A204.1 (cell line): ENCODE measurements at regions not wholly inside any gene's neighbourhood (a gene's known extent, or its start where the extent isn't known, plus 50 kb on each side); places are given as distances from the start of the nearest gene placed in this dataset.
"Not testable (repeated sequence)": the region's sequence is repeated elsewhere in the genome, so short reads cannot be mapped to it uniquely, and the experiment has no call there.

Source experiments
- FAIRE-seq: peaks from 2 replicates; lab custom pipeline; 2012; peaks lifted over from hg19 to GRCh38; lab: Jason Lieb, UNC

DNA sequence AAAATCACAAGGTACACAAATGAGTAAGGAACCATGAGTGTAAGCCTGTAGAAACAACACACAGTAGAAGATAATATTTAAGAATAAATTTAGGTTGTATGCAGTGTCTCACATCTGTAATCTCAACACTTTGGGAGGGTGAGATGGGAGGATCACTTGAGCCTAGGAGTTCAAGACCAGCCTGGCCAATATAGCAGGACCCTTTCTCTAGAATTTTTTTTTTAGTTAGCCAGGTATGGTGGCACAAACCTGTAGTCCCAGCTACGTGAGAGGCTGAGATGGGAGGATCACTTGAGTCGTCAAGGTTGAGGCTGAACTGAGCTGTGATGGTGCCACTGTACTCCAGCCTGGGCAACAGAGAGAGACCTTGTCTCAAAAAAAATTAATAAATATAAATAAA, 401.2 kb upstream of the RORB start:
- FAIRE-seq: no peak

DNA sequence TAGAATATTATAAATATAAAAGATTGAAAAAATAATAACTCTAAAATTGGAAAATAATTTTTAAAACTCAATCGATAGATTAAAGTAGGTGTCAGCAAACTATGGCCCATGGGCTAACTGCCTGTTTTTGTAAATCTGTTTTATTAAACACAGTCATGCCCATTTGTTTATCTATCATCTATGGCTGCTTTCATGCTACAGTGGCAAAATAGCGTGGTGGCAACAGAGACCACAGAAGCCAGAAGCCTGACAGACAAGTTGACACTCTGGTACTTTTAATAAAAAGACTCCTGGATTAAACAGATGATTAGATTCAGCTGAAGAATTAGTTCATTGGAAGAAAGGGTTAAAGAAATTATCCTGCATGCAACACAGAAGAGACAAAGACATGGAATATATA, 400.7 kb upstream of the RORB start:
- FAIRE-seq: no peak

DNA sequence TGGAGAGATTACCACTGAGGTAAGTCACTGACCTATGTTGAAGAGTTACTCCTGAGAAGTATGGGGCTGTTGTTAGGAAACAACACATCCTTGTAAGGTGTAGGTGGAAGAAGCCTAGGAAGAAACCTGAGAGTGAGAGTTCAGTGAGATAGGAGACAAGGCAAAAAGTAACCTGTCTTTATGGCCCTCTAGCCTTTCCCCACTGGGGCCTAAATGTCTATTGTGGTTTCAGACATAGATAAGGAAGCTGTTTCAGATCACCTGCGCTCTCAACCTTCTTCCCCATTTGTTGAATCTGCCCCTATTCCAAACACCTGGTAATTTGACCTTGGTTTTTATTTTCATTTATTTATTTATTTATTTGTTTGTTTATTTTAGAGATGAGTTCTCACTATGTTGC, 397.1 kb upstream of the RORB start:
- FAIRE-seq: no peak

DNA sequence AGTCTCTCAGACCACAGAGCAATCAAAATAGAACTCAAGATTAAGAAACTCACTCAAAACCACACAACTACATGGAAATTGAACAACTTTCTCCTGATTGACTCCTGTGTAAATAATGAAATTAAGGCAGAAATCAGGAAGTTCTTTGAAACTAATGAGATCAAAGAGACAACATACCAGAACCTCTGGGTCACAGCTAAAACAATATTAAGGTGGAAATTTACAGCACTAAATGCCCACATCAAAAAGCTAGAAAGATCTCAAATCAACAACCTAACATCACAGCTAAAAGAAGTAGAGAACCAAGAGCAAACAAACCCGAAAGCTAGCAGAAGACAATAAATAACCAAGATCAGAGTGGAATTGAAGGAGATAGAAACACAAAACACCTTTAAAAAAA, 395.0 kb upstream of the RORB start:
- not testable (repeated sequence) for FAIRE-seq

DNA sequence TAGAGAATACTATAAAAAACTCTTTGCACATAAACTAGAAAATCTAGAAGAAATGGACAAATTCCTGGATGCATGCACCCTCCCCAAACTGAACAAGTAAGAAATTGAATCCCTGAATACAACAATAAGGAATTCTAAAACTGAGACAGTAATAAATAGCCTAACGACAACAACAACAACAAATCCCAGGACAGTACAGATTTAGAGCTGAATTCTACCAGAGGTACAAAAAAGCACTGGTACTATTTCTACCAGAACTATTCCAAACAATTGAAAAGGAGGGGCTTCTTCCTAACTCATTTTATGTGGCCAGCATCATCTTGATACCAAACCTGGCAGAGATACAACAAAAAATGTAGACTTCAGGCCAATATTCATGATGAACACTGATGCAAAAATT, 394.4 kb upstream of the RORB start:
- FAIRE-seq: no peak

DNA sequence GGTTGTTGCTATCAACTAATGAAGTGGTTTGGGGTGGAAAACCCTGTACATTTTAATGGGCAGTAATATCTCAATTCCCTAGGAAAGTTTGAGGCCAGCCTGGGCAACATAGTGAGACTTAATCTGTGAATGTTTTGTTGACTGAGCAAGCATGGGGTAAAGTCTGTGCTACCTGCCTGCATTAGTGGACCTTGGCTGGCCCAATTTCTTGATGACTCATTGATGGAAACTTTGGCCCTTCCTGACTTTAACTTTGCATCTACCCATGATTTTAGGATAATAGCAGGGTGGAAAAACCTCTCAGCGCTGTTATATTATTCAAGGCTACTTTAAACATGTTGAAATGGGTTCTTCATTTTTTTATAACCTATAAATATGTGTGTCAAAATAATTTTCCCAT, 389.4 kb upstream of the RORB start:
- FAIRE-seq: no peak

DNA sequence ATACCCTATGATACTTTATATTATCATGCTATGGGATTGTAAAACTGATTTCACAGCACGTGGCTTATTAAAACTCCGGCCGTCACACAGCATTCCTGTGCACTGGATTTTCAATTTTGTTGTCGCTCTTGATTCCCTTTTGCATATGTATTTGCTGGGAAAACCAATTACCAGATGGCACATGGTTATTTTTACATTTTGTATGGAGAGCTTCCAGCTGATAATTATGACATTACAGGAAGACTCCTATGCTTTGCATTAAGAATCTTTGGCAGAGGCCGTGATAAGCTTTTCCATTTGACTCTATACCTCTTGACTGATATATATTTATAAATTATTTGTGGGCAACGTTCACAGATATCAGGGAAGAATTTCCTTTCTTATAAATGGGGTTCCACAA, 381.2 kb upstream of the RORB start:
- FAIRE-seq: no peak

DNA sequence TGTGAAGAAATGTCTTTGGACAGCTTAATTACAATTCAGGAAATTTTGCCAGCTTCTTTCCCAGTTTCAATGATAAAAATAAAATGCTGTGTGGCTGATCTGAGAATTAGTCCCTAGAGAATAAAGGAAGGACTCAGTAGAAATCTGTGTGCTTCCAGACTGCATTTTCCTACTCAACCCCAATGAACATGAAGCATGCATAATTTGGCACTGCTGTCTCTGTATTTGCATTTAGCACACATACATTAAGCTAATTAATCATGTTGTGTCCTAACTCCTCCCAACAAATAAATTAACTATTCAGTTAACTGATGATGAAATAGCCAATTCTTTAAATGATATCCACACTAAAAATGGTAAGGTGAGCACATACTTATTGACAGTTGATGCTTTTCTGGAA, 380.0 kb upstream of the RORB start:
- FAIRE-seq: no peak

DNA sequence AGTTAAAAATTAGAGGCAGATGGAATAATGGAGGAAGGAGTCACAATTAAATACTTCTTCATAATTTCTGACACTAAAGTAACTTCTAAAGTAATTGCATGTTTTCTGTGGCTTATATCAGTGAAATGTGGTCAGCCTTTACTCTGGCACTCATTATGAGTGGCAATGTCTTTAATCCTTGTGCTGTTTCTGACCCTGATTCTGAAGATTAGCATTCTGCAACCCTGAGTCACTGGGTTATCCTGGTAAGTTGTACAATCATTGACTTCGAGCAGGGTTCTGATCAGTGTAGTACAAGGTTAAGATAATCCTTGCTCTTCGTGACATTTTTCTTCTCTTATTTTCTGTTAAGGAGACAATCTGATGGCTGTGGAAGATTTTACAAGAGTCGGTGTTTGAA, 379.4 kb upstream of the RORB start:
- no peak for FAIRE-seq

DNA sequence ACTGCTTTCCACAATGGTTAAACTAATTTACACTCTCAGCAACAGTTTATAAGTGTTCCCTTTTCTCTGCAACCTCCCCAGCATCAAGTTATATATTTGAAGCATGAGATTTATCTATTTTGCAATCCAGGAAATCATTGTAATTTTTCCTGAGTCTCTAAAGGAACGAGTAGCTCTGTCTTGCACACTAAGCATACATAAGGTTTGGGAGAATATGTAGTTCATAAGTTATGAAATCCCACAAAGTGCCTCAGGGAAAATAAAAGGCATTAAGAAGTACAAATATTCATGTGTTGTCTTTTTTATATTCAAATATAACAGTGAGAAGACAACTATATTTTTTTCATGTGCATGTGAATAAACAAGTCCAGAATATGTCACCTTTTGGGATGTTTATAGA, 377.1 kb upstream of the RORB start:
- no peak for FAIRE-seq

DNA sequence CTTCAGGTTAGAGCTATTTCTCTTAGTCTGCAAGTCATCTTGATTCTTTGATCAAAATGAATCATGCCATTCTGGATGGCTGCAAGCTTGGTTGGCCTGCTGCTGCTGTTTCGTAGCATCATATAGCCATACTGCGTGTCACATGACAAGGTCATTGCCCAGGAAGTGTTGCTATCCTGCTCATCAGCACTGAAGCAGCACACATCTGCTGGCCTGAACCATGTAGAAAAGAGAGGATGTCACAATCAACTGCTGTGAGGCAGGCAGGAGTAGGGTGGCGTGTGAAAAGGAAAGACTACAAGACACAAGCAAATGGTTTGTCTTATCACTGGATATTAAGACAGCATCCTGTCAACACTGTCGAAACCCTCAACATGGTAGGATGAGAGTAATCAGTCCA, 376.7 kb upstream of the RORB start:
- FAIRE-seq: no peak

DNA sequence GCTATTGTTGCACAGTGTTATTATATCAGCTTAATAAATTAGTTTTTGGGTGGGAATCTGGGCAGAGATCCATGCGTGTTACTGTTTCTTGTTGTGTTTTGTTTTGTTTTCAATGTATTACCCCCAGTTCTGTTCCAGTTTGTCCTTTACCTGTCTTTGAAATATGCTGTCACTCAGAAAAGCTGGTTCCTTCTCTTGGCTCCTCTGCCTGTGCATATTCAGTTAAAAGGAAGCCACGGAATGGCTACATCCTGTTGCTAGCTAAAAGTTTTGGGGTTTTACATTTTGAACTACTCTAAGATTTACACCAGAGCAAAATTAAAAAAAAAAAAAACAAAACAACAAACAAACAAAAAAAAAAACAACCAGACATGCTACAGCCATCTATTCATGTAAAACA, 374.9 kb upstream of the RORB start:
- FAIRE-seq: no peak

DNA sequence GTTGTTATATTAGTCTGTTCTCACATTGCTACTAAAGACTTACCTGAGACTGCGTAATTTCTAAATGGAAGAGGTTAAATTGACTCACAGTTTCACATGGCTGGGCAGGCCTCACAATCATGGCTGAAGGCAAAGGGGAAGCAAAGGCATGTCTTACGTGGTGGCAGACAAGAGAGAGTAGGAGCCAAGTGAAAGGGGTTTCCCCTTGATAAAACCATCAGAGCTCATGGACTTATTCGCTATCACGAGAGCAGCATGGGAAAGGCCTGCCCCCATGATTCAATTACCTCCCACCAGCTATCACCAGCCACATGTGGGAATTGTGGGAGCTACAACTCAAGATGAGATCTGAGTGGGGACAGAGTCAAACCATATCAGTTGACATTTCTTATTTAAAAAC, 374.5 kb upstream of the RORB start:
- no peak for FAIRE-seq

DNA sequence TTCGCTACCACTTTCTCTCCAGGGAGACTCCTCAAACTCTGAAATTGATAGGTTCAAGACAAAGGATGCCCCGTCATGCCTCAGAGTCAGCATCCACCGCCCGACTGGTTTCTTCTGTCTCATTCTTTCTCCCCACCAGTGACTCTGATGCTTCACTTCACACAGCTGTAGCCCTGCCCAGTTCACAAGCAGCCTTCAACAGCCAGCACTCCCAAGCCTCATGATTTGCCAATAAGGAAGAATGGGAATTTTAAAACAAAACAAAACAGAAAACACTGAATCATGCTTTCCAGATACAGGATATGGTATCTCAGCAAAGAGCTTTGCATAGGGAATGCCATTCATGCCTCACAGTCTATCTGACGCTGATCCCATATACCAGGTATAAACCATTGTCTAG, 371.2 kb upstream of the RORB start:
- no peak for FAIRE-seq

DNA sequence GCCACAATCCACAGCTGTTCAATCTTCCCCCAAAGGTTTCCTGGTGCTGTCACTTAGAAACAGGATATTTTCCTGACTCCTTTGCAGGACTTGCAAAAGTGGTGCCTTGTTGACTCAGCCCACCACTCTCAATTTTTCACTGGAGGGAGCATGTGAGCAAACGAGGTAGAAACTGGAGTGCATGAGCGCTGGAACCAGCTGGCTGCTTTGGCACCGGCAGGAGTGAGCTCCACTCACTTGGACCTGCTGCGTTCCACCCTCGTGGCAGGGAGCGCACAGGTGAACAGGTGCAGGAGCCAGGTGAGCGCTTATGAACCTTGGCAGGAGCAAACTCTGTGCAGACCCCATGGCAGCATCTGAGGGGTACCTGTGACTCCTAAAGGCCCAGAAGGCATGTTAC, 364.1 kb upstream of the RORB start:
- no peak for FAIRE-seq

DNA sequence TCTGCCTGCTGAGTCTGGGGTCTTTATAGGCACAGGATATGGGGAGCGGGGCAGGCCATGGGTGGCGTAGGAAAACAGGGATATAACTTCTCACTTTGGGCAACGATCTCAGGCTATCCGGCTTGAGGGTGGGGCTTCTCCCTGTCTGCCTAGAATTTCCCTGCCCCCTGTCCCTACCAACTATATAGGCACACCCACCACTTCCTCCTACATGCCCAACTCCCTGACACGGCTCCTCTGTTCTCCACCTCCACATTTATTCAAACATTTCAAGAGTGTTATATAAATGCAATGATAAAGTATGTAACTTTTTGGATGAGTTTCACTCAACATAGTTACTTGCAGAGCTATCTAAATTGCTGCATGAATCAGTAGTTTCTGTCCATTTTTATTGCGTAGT, 363.2 kb upstream of the RORB start:
- FAIRE-seq: no peak

DNA sequence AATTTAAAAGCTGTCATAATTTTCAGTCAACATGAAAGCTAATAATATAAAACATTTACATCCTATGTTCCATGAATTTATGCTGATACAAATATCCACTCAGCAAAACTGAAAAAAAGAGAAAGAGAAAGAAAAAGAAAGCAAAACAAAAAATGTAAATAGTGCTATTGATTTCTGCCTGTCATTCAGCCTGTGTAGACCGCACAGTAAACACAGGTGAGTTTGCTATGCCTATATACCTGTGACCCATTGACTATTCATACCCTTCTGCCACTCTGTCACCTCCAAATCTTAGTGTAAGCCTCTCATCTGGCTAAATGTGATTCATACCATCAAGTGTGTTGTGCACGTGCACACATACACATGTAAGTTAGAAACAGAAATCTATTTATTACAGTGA, 359.0 kb upstream of the RORB start:
- FAIRE-seq: no peak

DNA sequence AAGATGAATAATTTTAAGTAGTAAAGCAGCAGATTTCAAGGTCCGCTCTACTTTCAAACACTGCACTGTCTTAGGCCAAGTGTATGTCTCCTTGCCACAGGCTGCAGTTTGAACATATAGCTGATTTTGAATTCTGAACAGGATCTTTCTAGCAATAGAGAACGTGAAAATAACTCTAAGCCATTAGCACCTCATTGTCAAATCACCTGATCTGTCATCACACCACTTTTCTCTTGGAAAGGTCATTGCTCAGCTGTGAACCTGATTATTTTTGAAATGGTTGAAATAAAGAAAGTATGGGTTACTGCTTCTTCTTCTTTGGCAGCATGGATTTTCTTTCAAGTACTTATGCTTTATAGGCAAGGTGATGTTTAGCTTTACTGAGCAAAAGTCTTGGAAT, 357.0 kb upstream of the RORB start:
- FAIRE-seq: no peak

DNA sequence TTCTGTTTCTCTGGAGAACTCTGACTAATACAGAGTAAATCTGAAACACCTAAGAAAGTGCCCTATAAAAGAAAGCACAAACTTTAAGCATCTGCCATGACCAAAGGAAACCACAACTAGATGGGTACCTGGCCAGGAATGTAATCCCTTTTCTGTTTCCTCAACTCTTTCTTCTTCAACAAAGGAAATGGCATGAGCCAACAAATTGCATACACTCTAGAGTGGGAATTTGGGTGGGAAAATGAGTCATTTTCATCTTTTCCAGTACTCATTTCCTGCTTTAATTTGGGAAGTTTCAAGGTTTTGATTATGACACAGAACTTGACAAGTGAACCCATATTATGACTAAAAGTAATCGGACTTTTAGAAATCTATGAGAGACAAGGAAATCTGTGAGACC, 349.2 kb upstream of the RORB start:
- no peak for FAIRE-seq

DNA sequence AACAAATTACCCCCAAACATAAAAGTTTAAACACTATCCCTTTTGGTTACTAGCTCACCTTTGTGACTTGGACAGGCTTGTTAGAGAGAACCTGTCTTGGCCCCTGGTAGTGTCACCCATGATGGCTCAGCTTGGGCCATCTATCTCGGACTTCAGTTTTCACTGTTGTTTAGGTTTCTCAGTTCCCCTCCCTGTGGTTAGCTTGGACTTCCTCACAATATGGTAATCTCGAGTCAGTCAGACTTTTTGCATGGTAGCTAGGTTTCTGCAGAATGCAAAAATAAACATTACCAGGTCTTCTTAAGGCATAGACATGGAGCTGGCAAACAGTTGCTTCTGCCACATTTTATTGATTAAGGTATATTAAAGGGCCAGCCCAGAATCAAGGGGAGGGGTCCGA, 324.3 kb upstream of the RORB start:
- no peak for FAIRE-seq

DNA sequence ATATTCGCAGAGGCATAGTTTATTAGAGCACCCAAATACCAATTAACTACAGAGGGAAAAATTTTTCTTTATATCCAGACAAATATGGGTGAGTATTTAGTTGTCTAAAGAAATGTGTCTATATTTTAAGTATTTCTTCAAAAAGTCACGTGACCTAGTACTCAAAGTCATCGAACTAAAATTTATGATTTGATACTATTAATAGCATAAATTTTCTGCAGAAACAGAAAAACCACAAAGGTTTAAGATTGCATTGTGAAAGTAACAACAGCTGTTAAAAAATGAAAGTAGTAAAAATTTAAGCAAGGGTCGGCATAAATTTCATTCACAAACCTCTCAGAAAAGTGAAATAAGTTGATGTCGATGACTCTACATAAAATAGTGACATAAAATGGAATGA, 323.9 kb upstream of the RORB start:
- FAIRE-seq: no peak

DNA sequence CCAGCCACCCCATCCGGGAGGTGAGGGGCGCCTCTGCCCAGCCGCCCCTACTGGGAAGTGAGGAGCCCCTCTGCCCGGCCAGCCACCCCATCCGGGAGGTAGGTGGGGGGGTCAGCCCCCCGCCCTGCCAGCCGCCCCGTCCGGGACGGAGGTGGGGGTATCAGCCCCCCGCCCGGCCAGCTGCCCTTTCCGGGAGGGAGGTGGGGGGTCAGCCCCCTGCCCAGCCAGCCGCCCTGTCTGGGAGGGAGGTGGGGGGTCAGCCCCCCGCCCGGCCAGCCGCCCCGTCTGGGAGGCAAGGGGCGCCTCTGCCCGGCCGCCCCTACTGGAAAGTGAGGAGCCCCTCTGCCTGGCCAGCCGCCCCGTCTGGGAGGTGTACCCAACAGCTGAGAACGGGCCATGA, 299.4 kb upstream of the RORB start:
- FAIRE-seq: not testable (repeated sequence)

DNA sequence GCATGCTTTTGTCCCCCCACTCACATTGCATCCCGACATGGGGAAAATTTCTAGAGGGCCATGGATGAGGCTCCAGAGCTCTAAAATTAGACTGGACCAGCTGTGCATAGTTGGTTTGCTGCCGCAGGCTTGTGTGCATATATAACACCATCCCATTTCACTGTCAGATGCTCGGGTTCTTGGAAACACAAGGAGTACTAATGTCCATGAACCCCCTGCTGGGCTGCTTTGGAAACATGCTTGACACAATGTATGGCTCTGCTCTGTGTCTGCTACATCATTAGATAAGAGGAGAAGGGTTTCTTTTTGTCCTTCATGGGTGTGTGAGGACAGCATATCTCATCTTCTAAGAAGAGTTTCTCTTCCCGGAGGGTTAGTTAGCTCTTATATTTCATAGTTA, 292.1 kb upstream of the RORB start:
- no peak for FAIRE-seq

DNA sequence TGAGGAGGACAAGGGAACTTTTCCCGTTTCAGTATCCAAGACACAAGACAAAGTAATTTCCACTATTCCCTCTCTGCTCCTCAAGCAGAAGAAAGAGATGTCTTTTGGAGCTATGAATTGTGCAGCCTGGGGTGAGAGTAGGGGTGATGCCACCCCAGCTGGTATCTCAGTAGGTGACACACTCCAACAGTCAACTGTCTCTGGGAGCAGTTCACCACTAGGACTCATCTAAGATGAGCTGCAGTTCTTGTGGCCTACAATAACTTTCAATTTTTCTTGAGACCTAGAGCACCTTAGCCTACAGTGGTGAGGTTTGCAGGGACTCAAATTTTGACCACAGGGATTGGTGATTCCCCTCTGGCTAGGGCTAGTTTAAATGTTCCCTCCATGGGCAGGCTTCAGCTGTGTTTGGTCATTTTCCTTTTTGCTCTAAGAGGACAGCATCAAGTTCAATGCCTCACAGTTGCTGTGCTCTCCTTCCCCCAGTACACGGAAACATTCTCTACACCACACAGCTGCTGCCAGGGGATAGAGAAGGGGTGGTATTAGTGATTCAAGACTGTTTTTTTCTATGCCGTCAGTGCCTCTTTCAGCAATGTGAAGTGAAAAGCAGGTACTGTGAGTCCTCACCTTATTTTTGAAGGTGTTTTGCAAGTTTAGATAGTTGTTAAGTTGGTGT, 278.6 kb upstream of the RORB start:
- no peak for FAIRE-seq

DNA sequence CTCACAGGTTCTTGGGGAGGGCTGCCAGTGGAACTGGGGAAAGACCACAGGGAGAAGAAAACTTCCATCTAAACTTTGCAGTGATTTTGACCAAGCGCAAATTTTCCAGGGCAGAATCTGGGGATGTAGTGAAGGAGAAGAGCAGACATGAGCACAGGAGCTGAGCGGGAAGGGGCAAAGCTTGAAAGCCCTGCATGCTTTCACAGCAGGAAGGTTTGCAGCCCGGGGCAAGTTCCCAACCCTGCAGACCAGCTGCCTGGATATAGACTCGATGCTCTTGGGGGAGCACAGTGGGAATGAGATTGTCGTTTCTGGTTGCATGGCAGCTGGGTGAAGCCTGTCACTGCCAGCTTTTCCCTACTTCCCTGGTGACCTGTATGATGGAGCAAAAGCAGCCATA, 276.8 kb upstream of the RORB start:
- FAIRE-seq: no peak
